ENCODE measurements at regions not wholly inside any gene's neighbourhood (a gene's known extent, or its start where the extent isn't known, plus 50 kb on each side); places are given as distances from the start of the nearest gene placed in this dataset.

GRCh38 chr2:151197184-151198108, 64.2 kb downstream of the RBM43 start:
- DNase-seq, result no peak

DNA sequence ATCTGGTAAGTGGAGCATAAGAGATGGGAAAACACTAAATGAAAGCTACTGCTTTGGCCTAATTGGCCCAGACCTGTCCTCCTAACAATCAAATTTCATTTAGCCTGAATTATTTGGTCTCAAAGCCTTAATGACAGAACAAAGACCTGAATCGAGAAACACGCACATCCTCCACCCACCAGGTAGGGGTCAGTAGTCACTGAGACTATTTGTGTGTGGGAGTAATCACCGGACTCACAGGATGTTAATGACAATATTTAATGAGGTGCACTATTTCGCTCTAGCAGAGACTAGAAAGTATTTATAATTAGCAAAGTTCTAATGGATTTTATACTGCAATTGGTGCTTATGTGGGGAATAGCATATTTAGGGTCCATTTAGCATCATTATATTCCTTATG, 68.1 kb downstream of the RBM43 start:
- DNase-seq, result no peak

- DNase-seq, result no peak
These were observed 69.0 kb downstream of the RBM43 start for GRCh38 chr2:151192681-151193080.

DNA sequence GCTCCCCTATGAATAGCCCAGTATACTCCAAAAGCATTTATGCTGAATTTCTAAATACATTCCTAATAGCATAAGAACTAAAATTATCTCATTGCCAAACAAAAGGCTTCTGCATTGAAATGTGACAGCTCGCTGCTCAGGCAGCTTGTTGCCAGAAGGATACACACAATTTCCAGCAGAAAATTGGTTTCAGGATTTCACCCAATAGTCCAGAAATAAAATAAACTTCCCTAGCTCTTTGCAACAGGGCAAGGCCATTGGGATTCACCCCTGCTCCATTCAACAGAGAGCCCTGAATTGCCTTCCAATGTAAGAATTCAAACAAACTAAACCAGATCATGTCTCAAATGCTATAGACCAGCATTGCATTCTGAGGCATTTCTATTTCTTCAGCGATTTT, 70.7 kb downstream of the RBM43 start:
- DNase-seq, result no peak

GRCh38 chr2:151189125-151189524, 72.5 kb downstream of the RBM43 start:
- DNase-seq, result no peak

GRCh38 chr2:151186011-151186410, 75.7 kb downstream of the RBM43 start:
- no peak for DNase-seq

GRCh38 chr2:151182899-151183809, 78.5 kb downstream of the RBM43 start:
- DNase-seq, result no peak

DNA sequence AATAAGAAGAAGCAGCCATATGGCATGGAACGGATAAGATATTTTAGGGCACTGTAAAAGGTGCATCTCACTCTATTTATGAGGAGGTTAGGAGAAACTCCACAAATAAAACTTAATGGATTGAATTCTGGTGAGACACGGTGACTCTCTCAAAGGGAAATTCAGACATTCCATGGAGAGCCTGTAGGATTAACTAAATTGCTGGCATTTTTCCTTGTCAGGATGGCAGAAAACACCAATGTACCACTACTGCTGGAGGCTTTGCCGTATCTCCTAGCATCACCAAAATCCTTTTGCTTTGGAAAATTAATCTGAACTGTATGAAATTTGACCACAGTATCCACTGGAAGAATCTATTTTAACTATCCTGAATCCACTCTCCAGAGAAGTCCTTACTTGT, 79.3 kb downstream of the RBM43 start:
- no peak for DNase-seq

- no peak for DNase-seq
These were observed 80.1 kb downstream of the RBM43 start for GRCh38 chr2:151181524-151181923.

DNA sequence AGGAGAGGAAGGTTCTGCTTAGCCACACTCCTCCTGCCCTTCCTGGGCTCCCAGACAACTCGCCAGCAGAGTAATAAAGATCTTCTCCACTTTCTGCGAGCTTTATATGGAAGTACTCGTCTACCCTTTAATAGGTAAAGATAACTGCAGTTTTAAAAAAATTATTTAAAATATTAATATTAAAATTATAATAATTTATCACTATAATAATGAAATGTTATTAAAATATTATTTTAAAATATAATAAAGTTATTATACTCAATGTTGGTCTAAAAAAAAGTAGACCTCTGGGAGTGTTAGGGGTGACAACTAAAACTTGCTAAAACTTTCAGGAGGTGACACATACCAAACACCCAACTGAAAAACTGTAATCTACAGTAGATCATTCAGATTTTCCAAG, 81.5 kb downstream of the RBM43 start:
- no peak for DNase-seq

GRCh38 chr2:151178207-151178606, 83.5 kb downstream of the RBM43 start:
- DNase-seq, result no peak

DNA sequence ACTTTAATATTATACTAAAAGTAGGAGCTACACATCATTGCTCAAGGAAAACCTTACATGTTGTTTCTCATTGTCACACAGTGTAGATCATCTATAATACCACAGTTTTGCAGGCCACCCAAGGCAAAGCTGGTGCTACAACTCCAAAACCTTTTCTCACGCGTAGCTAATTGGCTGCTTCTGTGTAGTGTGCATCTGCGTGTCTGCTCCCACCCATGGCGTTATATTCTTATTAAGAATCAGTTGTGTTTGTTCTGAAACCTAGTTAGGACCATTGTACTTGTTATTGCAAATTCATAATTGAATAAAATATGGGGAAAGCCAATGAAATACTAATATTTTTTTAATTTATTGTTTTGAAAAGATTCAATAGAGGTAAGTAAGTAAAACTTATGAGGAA, 83.9 kb downstream of the RBM43 start:
- DNase-seq, result no peak

DNA sequence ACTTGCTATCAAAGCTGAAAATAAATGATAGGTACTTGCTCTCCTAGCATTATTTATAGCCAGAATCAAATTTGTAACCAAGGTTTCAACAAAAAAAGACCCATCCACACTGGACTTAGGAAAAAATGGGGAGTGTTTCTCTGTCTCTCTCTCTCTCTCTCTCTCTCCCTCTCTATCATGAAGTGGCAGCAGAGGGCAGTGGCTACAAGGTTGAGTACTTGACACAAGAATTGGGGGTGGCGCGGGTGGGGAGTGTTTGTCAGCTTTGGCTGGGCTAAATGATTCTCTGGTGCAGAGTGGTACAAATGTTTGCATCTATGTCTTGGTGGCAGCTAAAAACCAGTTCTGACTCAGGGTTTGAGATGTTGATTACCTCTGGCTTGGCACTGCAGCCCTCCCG, 85.0 kb downstream of the RBM43 start:
- DNase-seq, result no peak

GRCh38 chr2:151175864-151176263, 85.8 kb downstream of the RBM43 start:
- DNase-seq, result no peak

DNA sequence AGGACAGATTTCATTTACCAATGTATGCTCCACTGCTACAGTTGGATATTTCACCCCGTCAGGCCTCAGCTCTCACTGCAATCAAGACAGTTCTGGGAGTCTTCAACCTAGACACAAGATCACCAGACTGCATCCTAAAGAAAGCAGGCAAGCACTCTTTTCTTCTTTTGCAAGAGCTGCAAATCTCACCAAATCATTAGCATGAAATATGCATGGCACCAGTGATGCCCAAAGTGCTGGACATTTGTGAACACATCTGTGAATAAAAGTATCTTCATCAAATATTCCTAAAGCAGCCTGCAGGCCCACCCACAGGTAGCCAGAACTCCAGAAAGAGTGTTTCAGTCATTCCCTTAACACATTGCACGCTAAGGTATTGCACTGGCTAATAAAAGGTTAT, 87.5 kb downstream of the RBM43 start:
- DNase-seq, result no peak

GRCh38 chr2:151171186-151171585, 90.5 kb downstream of the RBM43 start:
- no peak for DNase-seq

- no peak for DNase-seq
These were observed 95.3 kb downstream of the RBM43 start for GRCh38 chr2:151166410-151166809.

GRCh38 chr2:151165105-151165684, 96.5 kb downstream of the RBM43 start:
- no peak for DNase-seq

DNA sequence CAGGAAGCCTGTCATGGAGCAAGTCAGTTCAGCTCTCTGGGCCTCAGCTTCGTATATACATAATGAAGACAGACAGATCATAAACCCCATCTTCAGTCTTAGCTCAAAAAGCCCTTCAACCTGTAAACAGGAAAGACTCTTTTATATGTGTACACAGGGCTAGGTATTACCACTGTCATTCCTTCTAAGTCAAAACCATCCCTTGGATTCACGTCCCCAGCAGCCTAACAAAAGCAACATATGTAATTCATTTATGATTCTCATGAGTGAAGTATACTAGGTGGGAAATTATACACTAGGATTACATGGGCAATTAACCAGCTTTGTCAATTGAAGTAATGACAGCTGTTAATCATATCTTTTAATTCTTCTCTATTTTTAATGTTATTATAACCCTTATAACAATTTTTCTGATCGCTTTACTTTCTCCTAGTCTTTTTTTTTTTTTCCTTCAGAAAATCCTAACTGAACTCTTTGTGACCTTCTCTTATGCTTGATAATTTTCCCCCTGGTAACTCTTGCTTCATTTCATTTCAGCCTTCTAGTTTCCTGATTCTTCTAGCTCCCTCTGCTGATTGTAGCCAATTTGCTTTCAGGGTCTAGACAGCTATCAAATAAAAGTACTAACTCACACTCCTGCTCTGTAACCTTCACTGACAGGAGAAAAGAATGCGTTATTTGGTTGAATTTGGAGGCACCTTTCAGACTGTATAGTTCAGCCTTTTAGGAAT, 99.7 kb downstream of the RBM43 start:
- no peak for DNase-seq

DNA sequence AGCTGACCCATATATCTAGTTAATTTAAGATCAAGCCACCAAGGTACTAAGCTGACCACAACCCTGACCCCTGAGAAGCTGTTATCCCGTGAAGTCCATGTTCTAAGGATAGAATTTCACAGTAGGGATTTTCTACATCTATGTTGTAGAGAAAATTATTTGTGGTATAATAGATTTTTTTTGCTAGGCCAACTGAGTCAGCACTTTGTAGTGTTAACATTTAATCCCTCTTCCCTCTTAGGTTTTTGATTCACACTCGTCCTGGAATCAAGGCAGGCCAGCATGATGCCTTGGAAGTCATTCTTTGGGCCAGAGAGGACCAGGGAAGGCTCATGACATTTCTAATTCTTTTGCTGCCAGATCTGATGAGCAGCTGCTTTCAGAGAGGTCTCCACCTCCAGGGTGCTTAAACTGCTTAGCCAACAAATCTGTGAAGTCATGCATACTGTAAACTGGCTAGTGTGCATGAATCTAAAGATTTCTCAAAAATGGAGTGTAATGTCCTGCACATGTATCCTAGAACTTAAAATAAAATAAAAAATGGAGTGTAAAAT, 102.5 kb downstream of the RBM43 start:
- no peak for DNase-seq

GRCh38 chr2:151157000-151157735, 104.5 kb downstream of the RBM43 start:
- no peak for DNase-seq

GRCh38 chr2:151156431-151156830, 105.2 kb downstream of the RBM43 start:
- DNase-seq, result no peak
